NT2/D1 (cell line): ENCODE measurements at regions not wholly inside any gene's neighbourhood (a gene's known extent, or its start where the extent isn't known, plus 50 kb on each side); places are given as distances from the start of the nearest gene placed in this dataset.

Experiments
- SUZ12 ChIP-seq: IDR thresholded peaks from 2 replicates; pipeline ENCODE4 v1.6.1; 2011; ENCODE audit not compliant: insufficient read length, insufficient read depth; ENCODE audit errors: extremely low read depth
- YY1 ChIP-seq: IDR thresholded peaks from 2 replicates; pipeline ENCODE4 v1.6.1; 2011; ENCODE audit not compliant: insufficient read length, insufficient read depth
- ZNF274 ChIP-seq: IDR thresholded peaks from 2 replicates; pipeline ENCODE4 v1.6.1; 2011; ENCODE audit warnings: mild to moderate bottlenecking, low read depth, low read length

DNA sequence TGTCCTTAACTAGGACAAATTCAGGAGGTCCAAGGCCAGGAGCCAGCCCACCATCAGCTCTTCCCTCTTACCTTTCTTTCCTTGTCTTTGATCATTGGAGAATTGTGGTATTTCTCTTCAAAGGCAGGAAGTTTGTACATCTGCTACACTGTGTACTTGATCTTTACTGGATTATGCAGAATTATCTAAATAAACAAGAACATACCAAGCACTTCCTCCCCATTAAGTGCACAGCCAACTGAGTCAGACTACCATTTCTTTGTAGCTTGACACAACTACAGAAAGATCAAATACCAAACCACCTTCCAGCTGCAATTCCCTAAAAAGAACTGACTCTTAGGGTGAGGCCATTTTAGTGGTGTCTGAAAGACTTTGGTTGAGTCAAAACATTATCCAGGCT lies 195.1 kb downstream of the HDGFL1 start:
- no peak for TF ChIP-seq YY1
- no peak for TF ChIP-seq ZNF274
- TF ChIP-seq SUZ12, result no peak
